Heart left ventricle (tissue), 16 donors: ENCODE measurements at regions not wholly inside any gene's neighbourhood (a gene's known extent, or its start where the extent isn't known, plus 50 kb on each side); places are given as distances from the start of the nearest gene placed in this dataset.

ENCODE experiments used
- ATAC-seq, 4 donors: fragments of 200-7000 bp; cut with Tn5 transposase; one replicate each; pipeline ENCODE4 v1.9.1; 2020 to 2022; ENCODE audit warnings: moderate library complexity in 4 of 4, mild to moderate bottlenecking in 3 of 4, moderate number of reproducible peaks in 1 of 4
- DNase-seq, 5 donors: peaks; one replicate each; pipeline ENCODE4 v3.0.0-alpha.2; 2020
- H3K27ac ChIP-seq, 12 donors: fragments of 200-600 bp; sonication (generic) in 4 of 12; one replicate each; pipeline versions ENCODE4 v1.5.0 to v1.8.0; 2016 to 2022; ENCODE audit warnings: mild to moderate bottlenecking in 2 of 12
- H3K27me3 ChIP-seq, 9 donors: fragments of 200-600 bp; sonication (generic) in 2 of 9; one replicate each; pipeline versions ENCODE4 v1.5.1 to v1.8.0; 2016 to 2022; ENCODE audit warnings: mild to moderate bottlenecking in 3 of 9
- H3K36me3 ChIP-seq, 9 donors: fragments of 200-600 bp; sonication (generic) in 2 of 9; one replicate each; pipeline versions ENCODE4 v1.5.0 to v1.8.0; 2018 to 2022; ENCODE audit warnings: mild to moderate bottlenecking in 2 of 9
- H3K4me1 ChIP-seq, 12 donors: fragments of 200-600 bp; sonication (generic) in 4 of 12; one replicate each; pipeline versions ENCODE4 v1.5.0 to v1.8.0; 2016 to 2022; ENCODE audit warnings: mild to moderate bottlenecking in 3 of 12
- H3K4me3 ChIP-seq, 12 donors: fragments of 200-600 bp; sonication (generic) in 4 of 12; one replicate each; pipeline versions ENCODE4 v1.5.0 to v1.8.0; 2017 to 2022; ENCODE audit warnings: mild to moderate bottlenecking in 9 of 12, moderate library complexity in 4 of 12
- H3K9me3 ChIP-seq, 12 donors: fragments of 200-600 bp; sonication (generic) in 4 of 12; one replicate each; pipeline versions ENCODE4 v1.5.0 to v1.8.0; 2016 to 2022; ENCODE audit warnings: mild to moderate bottlenecking in 1 of 12
- CTCF ChIP-seq, 12 donors: fragments of 200-600 bp; sonication (generic) in 4 of 12; IDR thresholded peaks; one replicate each; pipeline versions ENCODE4 v1.5.0 to v1.8.0; 2018 to 2022; ENCODE audit warnings: antibody characterized with exemption in 12 of 12, mild to moderate bottlenecking in 5 of 12
- POLR2A ChIP-seq, 2 donors: fragments of 450-650 bp; IDR thresholded peaks; one replicate each; pipeline ENCODE4 v1.6.1; 2017; ENCODE audit warnings: antibody characterized with exemption in 2 of 2, mild to moderate bottlenecking in 2 of 2, moderate library complexity in 2 of 2
- WGBS, 4 donors: extraction: QIAGEN DNeasy Blood & Tissue Kit in 2 of 4; methylation state at CpG; one replicate each; pipeline versions ENCODE4 v1.1.5 to v1.1.7; 2013 to 2018; 5-methylcytosine and 5-hydroxymethylcytosine counted together
- intact Hi-C, 10 donors: fragments of 100-400 bp; cut with DNase I; formaldehyde crosslinking; loops; one replicate each; pipeline versions ENCODE4 v1.11.1 to v1.14.2; 2022
- donor health status: ischemic (EF 13 %, LVEDD 7.1; RV severe dilation, severe dysfunction).
- donor health status: healthy with polysubstance abuse.
- donor health status: DM: no; HTN: yes; CAD: no.
- donor health status: DM: no; HTN: no; CAD: no.
- donor health status: ischemic (EF 25% LVEDD 6.9; RV normal size, moderate dysfunction).
- donor health status: ischemic (EF 25% LVEDD 5.7; RV mildly dilated, moderate dysfunction).
- donor health status: healthy.
- donor health status: DM: yes; HTN: yes; CAD: no.
- donor health status: ischemic (EF 35%, LVEDD 5.7; RV mildly dilated, moderate dysfunction).
- donor health status: nonischemic (EF 11% LVEDD 7.7; RV severe dilation, severe dysfunction).
- donor health status: DM: yes; HTN: yes; CAD: no.
- donor health status: PGD.
- donor health status: ischemic (EF 29% LVEDD 5.4; RV normal size, mild dysfunction).
- donor health status: nonischemic (EF 23%, LVEDD 6.1; RV moderate dilation, normal function).

GRCh38 chrX:40157228-40158035 lies 59.7 kb upstream of the BCOR start:
- peak overlapping the region in 11 of 12 donors; percentile 39 to 84 (median 78) for H3K27ac ChIP-seq
- ATAC-seq, result no peak
- intact Hi-C loops, result loop anchor here (5.0 to 10.0 kb wide), 10 partner anchors 50 to 425 kb away; partner anchors contain the start of gene BCOR (in 4 of the 10)
- peaks cover 0 to 81% (median 0%) of the 10 kb centered on the region in 9 donors for H3K27me3 ChIP-seq
- H3K36me3 ChIP-seq, result no peaks in the 10 kb centered on the region
- WGBS, 4 donors, result 56 to 83% (median 70%) methylated on average over 11 to 15 of the region's 15 CpGs
- TF ChIP-seq CTCF (IDR thresholded peaks at IDR 0.05), result no peak
- no peak for TF ChIP-seq POLR2A (IDR thresholded peaks at IDR 0.05)
- H3K4me1 ChIP-seq, result peaks cover 0 to 45% (median 8%) of the 10 kb centered on the region in 12 donors
- no peak for DNase-seq
- H3K9me3 ChIP-seq, result no peaks in the 10 kb centered on the region
- H3K4me3 ChIP-seq, result peak overlapping the region in 11 of 12 donors; percentile 27 to 65 (median 51)

- peak in 1 of 5 donors; percentile 22 for DNase-seq
- Histone ChIP-seq H3K4me3 (no peak overlapping the region), H3K4me1 (peaks cover 0 to 51% (median 13%) of the 10 kb centered on the region in 12 donors), H3K27me3 (peaks cover 0 to 83% (median 0%) of the 10 kb centered on the region in 9 donors), H3K27ac (peak overlapping the region in 1 of 12 donors; percentile 81), H3K9me3 (no peaks in the 10 kb centered on the region), H3K36me3 (no peaks in the 10 kb centered on the region)
- TF ChIP-seq CTCF (IDR thresholded peaks at IDR 0.05), result no peak
- no peak for TF ChIP-seq POLR2A (IDR thresholded peaks at IDR 0.05)
- intact Hi-C loops, result loop anchor here (5.0 to 10.0 kb wide), 10 partner anchors 49 to 424 kb away; partner anchors contain the start of gene BCOR (in 4 of the 10)
- no peak for ATAC-seq
- 61 to 98% (median 86%) methylated on average over 41 of the region's 41 CpGs for WGBS, 4 donors
Observed at GRCh38 chrX:40156470-40157227, 58.9 kb upstream of the BCOR start.

GRCh38 chrX:40155589-40156469 lies 58.1 kb upstream of the BCOR start:
- Histone ChIP-seq H3K4me1 (peaks cover 0 to 59% (median 13%) of the 10 kb centered on the region in 12 donors), H3K9me3 (no peaks in the 10 kb centered on the region), H3K27ac (peak overlapping the region; percentile 65 to 89 (median 81)), H3K27me3 (peaks cover 0 to 88% (median 0%) of the 10 kb centered on the region in 9 donors), H3K4me3 (peak overlapping the region; percentile 11 to 63 (median 50)), H3K36me3 (no peaks in the 10 kb centered on the region)
- DNase-seq (no peak), ATAC-seq (no peak)
- TF ChIP-seq CTCF (IDR thresholded peaks at IDR 0.05) (no peak), POLR2A (IDR thresholded peaks at IDR 0.05) (no peak)
- 23 to 43% (median 41%) methylated on average over 37 to 73 of the region's 73 CpGs for WGBS, 4 donors
- intact Hi-C loops, result loop anchor here (5.0 to 10.0 kb wide), 10 partner anchors 49 to 424 kb away; partner anchors contain the start of gene BCOR (in 4 of the 10)
